ENCODE measurements at regions not wholly inside any gene's neighbourhood (a gene's known extent, or its start where the extent isn't known, plus 50 kb on each side); places are given as distances from the start of the nearest gene placed in this dataset.
A peak's percentile ranks its signal among the peaks of the same experiment; 100 is the strongest.

- H3K27ac ChIP-seq (ENCODE audit: extremely low read length, insufficient read depth, low read length): no peak overlapping the region
- no peaks in the 10 kb centered on the region for H3K36me3 ChIP-seq (replicated peaks in 1 of 2; ENCODE audit: control insufficient read depth in 1 of 2, insufficient read depth in 2 of 2, low read length in 2 of 2)
- in situ Hi-C loops (cut with HindIII; ENCODE audit: extremely low pct_ligation_motif_present, low pct_unique_long_range_greater_than_20kb) (loop anchor here (25.0 kb wide), 1 partner anchor 168 kb away; no protein-coding TSS in a partner anchor), intact Hi-C loops (cut with micrococcal nuclease; ENCODE audit: unreplicated experiment) (no loop called here)
- H3K4me1 ChIP-seq (ENCODE audit: insufficient read depth, low read length): no peaks in the 10 kb centered on the region
- H3K4me2 ChIP-seq (ENCODE audit: low read depth, low read length): no peak overlapping the region
- 0% methylated on average over 1 of the region's 1 CpG for WGBS (ENCODE audit: low lambda C conversion rate)
- ATAC-seq: no peak
- H3K79me2 ChIP-seq (ENCODE audit: insufficient read depth, low read length): no peaks in the 10 kb centered on the region
- H4K20me1 ChIP-seq (ENCODE audit: insufficient read depth, low read length): no peaks in the 10 kb centered on the region
- no peaks in the 10 kb centered on the region for H3K9me3 ChIP-seq (ENCODE audit: low read length)
- no TSS peak for BruUV-seq (replicated peaks)
- no peak overlapping the region for H3K9ac ChIP-seq (ENCODE audit: insufficient read depth, low read depth, low read length)
- H3K4me3 ChIP-seq (replicated peaks in 1 of 3; ENCODE audit: insufficient read depth in 1 of 3, low read depth in 2 of 3, low read length in 3 of 3): no peak overlapping the region
- DNase-seq (ENCODE audit: low spot score): no peak
- no peak for FAIRE-seq
- no peak overlapping the region for H2AFZ ChIP-seq (ENCODE audit: low read length)
- TF ChIP-seq, protein P1, sequence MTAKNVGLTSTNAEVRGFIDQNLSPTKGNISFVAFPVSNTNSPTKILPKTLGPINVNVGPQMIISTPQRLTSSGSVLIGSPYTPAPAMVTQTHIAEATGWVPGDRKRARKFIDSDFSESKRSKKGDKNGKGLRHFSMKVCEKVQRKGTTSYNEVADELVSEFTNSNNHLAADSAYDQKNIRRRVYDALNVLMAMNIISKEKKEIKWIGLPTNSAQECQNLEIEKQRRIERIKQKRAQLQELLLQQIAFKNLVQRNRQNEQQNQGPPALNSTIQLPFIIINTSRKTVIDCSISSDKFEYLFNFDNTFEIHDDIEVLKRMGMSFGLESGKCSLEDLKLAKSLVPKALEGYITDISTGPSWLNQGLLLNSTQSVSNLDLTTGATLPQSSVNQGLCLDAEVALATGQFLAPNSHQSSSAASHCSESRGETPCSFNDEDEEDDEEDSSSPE (CRISPR knock-in tag; IDR thresholded peaks at IDR 0.05): no peak
- TF ChIP-seq ZNF264 (CRISPR knock-in tag; IDR thresholded peaks at IDR 0.05) (no peak), ZNF572 (CRISPR knock-in tag; IDR thresholded peaks at IDR 0.05) (no peak), MAZ (IDR thresholded peaks at IDR 0.05; ENCODE audit: borderline replicate concordance, low read depth, low read length) (no peak), MAZ (CRISPR knock-in tag; IDR thresholded peaks at IDR 0.05; ENCODE audit: low read depth) (no peak), PCBP2 (optimal IDR thresholded peaks at IDR 0.05; ENCODE audit: low read depth, low read length, poor library complexity, severe bottlenecking) (no peak), ZNF816 (CRISPR knock-in tag; IDR thresholded peaks at IDR 0.05; ENCODE audit: borderline replicate concordance) (no peak)
- POLR2A ChIA-PET: no interaction called here
- H3K27me3 ChIP-seq (ENCODE audit: control insufficient read depth in 1 of 2, insufficient read depth in 2 of 2, low read length in 2 of 2): no peaks in the 10 kb centered on the region
- CTCF ChIA-PET (ENCODE audit: low intra/inter-chr PET ratio, low total read pairs): no interaction called here
These were observed 622.3 kb upstream of the IMPG1 start for GRCh38 chr6:76694795-76695194.

- intact Hi-C loops (cut with micrococcal nuclease; ENCODE audit: unreplicated experiment) (loop anchor here (10.0 kb wide), 1 partner anchor 750 kb away; no protein-coding TSS in a partner anchor), in situ Hi-C loops (cut with HindIII; ENCODE audit: extremely low pct_ligation_motif_present, low pct_unique_long_range_greater_than_20kb) (loop anchor here (25.0 kb wide), 1 partner anchor 177 kb away; no protein-coding TSS in a partner anchor)
- peak; percentile 70 for ATAC-seq
- ChIA-PET POLR2A (no interaction called here), CTCF (ENCODE audit: low intra/inter-chr PET ratio, low total read pairs) (no interaction called here)
- H3K9me3 ChIP-seq (ENCODE audit: low read length): no peaks in the 10 kb centered on the region
- no peak for FAIRE-seq
- peak; percentile 6 for DNase-seq (ENCODE audit: low spot score)
- no peaks in the 10 kb centered on the region for H4K20me1 ChIP-seq (ENCODE audit: insufficient read depth, low read length)
- H3K4me1 ChIP-seq (ENCODE audit: insufficient read depth, low read length): no peaks in the 10 kb centered on the region
- no peaks in the 10 kb centered on the region for H3K36me3 ChIP-seq (replicated peaks in 1 of 2; ENCODE audit: control insufficient read depth in 1 of 2, insufficient read depth in 2 of 2, low read length in 2 of 2)
- no peak overlapping the region for H3K9ac ChIP-seq (ENCODE audit: insufficient read depth, low read depth, low read length)
- TF ChIP-seq CTCF (CRISPR knock-in tag; IDR thresholded peaks at IDR 0.05): peak; percentile 41
- TF ChIP-seq IRF1 (CRISPR knock-in tag; IDR thresholded peaks at IDR 0.05; ENCODE audit: low read depth): no peak
- TF ChIP-seq PAF1 (CRISPR knock-in tag; IDR thresholded peaks at IDR 0.05): no peak
- no peak for TF ChIP-seq PHF21A (CRISPR knock-in tag; IDR thresholded peaks at IDR 0.05)
- no peak for TF ChIP-seq IRF2 (CRISPR knock-in tag; IDR thresholded peaks at IDR 0.05)
- H2AFZ ChIP-seq (ENCODE audit: low read length): peak overlapping the region; percentile 9
- H3K79me2 ChIP-seq (ENCODE audit: insufficient read depth, low read length): no peaks in the 10 kb centered on the region
- 4% methylated on average over 5 of the region's 5 CpGs for WGBS (ENCODE audit: low lambda C conversion rate)
- no peak overlapping the region for H3K27ac ChIP-seq (ENCODE audit: extremely low read length, insufficient read depth, low read length)
- no peak overlapping the region for H3K4me2 ChIP-seq (ENCODE audit: low read depth, low read length)
- no peaks in the 10 kb centered on the region; a peak in 1 of 5 replicates for H3K27me3 ChIP-seq (ENCODE audit: control insufficient read depth in 1 of 2, insufficient read depth in 2 of 2, low read length in 2 of 2)
- no peak overlapping the region for H3K4me3 ChIP-seq (replicated peaks in 1 of 3; ENCODE audit: insufficient read depth in 1 of 3, low read depth in 2 of 3, low read length in 3 of 3)
- BruUV-seq (replicated peaks): no TSS peak
These were observed 612.4 kb upstream of the IMPG1 start for GRCh38 chr6:76684875-76685274.

All from HepG2 (cell line).